ENCODE measurements at regions not wholly inside any gene's neighbourhood (a gene's known extent, or its start where the extent isn't known, plus 50 kb on each side); places are given as distances from the start of the nearest gene placed in this dataset.

- no peak for TF ChIP-seq CTCF (IDR thresholded peaks at IDR 0.05; ENCODE audit: insufficient read depth, low read length, poor library complexity, severe bottlenecking)
- no peak for DNase-seq (ENCODE audit: extremely low read depth, insufficient read length)
- Histone ChIP-seq H3K27me3 (replicated peaks; ENCODE audit: control insufficient read depth, insufficient read depth, low read length) (no peaks in the 10 kb centered on the region), H3K4me3 (replicated peaks; ENCODE audit: low read depth, low read length) (no peak overlapping the region), H3K36me3 (ENCODE audit: control insufficient read depth, insufficient read depth, low read length) (no peaks in the 10 kb centered on the region)
These were observed 132.6 kb downstream of the NR2F2 start for GRCh38 chr15:96462768-96463750.

GRCh38 chr15:96466389-96466947 lies 136.0 kb downstream of the NR2F2 start:
- Histone ChIP-seq H3K4me3 (replicated peaks; ENCODE audit: low read depth, low read length) (no peak overlapping the region), H3K36me3 (ENCODE audit: control insufficient read depth, insufficient read depth, low read length) (no peaks in the 10 kb centered on the region), H3K27me3 (replicated peaks; ENCODE audit: control insufficient read depth, insufficient read depth, low read length) (no peaks in the 10 kb centered on the region)
- no peak for DNase-seq (ENCODE audit: extremely low read depth, insufficient read length)
- TF ChIP-seq CTCF (IDR thresholded peaks at IDR 0.05; ENCODE audit: insufficient read depth, low read length, poor library complexity, severe bottlenecking) = no peak

GRCh38 chr15:96468036-96468435 lies 137.5 kb downstream of the NR2F2 start:
- no peak for TF ChIP-seq CTCF (IDR thresholded peaks at IDR 0.05; ENCODE audit: insufficient read depth, low read length, poor library complexity, severe bottlenecking)
- H3K4me3 ChIP-seq (replicated peaks; ENCODE audit: low read depth, low read length) = no peak overlapping the region
- H3K27me3 ChIP-seq (replicated peaks; ENCODE audit: control insufficient read depth, insufficient read depth, low read length) = no peaks in the 10 kb centered on the region
- H3K36me3 ChIP-seq (ENCODE audit: control insufficient read depth, insufficient read depth, low read length) = no peaks in the 10 kb centered on the region
- no peak for DNase-seq (ENCODE audit: extremely low read depth, insufficient read length)

- no peak overlapping the region for H3K4me3 ChIP-seq (replicated peaks; ENCODE audit: low read depth, low read length)
- H3K27me3 ChIP-seq (replicated peaks; ENCODE audit: control insufficient read depth, insufficient read depth, low read length) = no peaks in the 10 kb centered on the region
- TF ChIP-seq CTCF (IDR thresholded peaks at IDR 0.05; ENCODE audit: insufficient read depth, low read length, poor library complexity, severe bottlenecking) = no peak
- no peaks in the 10 kb centered on the region for H3K36me3 ChIP-seq (ENCODE audit: control insufficient read depth, insufficient read depth, low read length)
- DNase-seq (ENCODE audit: extremely low read depth, insufficient read length) = no peak
These were observed 140.3 kb downstream of the NR2F2 start for GRCh38 chr15:96470681-96471310.

- no peak for TF ChIP-seq CTCF (IDR thresholded peaks at IDR 0.05; ENCODE audit: insufficient read depth, low read length, poor library complexity, severe bottlenecking)
- Histone ChIP-seq H3K36me3 (ENCODE audit: control insufficient read depth, insufficient read depth, low read length) (no peaks in the 10 kb centered on the region), H3K27me3 (replicated peaks; ENCODE audit: control insufficient read depth, insufficient read depth, low read length) (no peaks in the 10 kb centered on the region), H3K4me3 (replicated peaks; ENCODE audit: low read depth, low read length) (no peak overlapping the region)
- no peak for DNase-seq (ENCODE audit: extremely low read depth, insufficient read length)
These were observed 142.2 kb downstream of the NR2F2 start for GRCh38 chr15:96472681-96473080.

Measured in GM06990 (cell line).